ENCODE measurements at regions not wholly inside any gene's neighbourhood (a gene's known extent, or its start where the extent isn't known, plus 50 kb on each side); places are given as distances from the start of the nearest gene placed in this dataset.

DNA sequence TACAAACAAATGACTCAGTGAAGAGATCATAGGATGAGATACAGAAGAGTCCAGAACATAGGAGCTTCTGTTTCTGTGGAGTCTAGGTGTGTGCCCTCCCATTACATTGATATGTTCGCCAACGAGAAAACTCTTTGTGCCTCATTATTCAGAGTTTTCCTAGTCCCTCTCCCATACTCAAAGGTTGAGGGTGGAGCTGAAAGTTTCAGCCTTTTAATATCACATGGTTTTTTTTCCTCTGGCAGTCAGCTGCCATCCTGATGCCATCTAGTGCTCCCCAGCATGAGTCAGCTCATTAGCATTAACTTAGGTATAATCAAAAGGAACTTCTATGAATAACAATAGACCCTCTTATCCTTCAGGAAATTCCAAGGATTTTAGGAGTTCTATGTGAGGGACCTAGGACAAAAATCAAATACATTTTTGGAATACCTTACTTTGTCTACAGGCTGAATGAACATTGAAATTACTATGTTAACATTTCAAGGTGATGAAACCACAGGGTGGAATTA lies 559.6 kb upstream of the AMOT start:
- TF ChIP-seq, protein P1, sequence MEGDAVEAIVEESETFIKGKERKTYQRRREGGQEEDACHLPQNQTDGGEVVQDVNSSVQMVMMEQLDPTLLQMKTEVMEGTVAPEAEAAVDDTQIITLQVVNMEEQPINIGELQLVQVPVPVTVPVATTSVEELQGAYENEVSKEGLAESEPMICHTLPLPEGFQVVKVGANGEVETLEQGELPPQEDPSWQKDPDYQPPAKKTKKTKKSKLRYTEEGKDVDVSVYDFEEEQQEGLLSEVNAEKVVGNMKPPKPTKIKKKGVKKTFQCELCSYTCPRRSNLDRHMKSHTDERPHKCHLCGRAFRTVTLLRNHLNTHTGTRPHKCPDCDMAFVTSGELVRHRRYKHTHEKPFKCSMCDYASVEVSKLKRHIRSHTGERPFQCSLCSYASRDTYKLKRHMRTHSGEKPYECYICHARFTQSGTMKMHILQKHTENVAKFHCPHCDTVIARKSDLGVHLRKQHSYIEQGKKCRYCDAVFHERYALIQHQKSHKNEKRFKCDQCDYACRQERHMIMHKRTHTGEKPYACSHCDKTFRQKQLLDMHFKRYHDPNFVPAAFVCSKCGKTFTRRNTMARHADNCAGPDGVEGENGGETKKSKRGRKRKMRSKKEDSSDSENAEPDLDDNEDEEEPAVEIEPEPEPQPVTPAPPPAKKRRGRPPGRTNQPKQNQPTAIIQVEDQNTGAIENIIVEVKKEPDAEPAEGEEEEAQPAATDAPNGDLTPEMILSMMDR (conservative IDR thresholded peaks at IDR 0.05; ENCODE audit: low read length) = no peak
- no peak for TF ChIP-seq EZH2phosphoT487 (IDR thresholded peaks at IDR 0.05; ENCODE audit: borderline replicate concordance)
